ENCODE measurements at regions not wholly inside any gene's neighbourhood (a gene's known extent, or its start where the extent isn't known, plus 50 kb on each side); places are given as distances from the start of the nearest gene placed in this dataset.

GRCh38 chr13:103788061-103788652 is 721.9 kb upstream of the SLC10A2 start:
- no peak for DNase-seq (ENCODE audit: low read depth)

- DNase-seq (ENCODE audit: low read depth): no peak
Observed at GRCh38 chr13:103772576-103772975, 706.4 kb upstream of the SLC10A2 start.

GRCh38 chr13:103762523-103762922 is 696.3 kb upstream of the SLC10A2 start:
- no peak for DNase-seq (ENCODE audit: low read depth)

GRCh38 chr13:103759361-103759760 is 693.1 kb upstream of the SLC10A2 start:
- no peak for DNase-seq (ENCODE audit: low read depth)

- no peak for DNase-seq (ENCODE audit: low read depth)
Observed at GRCh38 chr13:103758222-103758621, 692.0 kb upstream of the SLC10A2 start.

- no peak for DNase-seq (ENCODE audit: low read depth)
Observed at GRCh38 chr13:103757361-103757760, 691.1 kb upstream of the SLC10A2 start.

- DNase-seq (ENCODE audit: low read depth): no peak
Observed at GRCh38 chr13:103754783-103755182, 688.6 kb upstream of the SLC10A2 start.

GRCh38 chr13:103734837-103735236 is 668.6 kb upstream of the SLC10A2 start:
- DNase-seq (ENCODE audit: low read depth): no peak

- no peak for DNase-seq (ENCODE audit: low read depth)
Observed at GRCh38 chr13:103731959-103732358, 665.7 kb upstream of the SLC10A2 start.

GRCh38 chr13:103730407-103730806 is 664.2 kb upstream of the SLC10A2 start:
- no peak for DNase-seq (ENCODE audit: low read depth)

- DNase-seq (ENCODE audit: low read depth): no peak
Observed at GRCh38 chr13:103726808-103727207, 660.6 kb upstream of the SLC10A2 start.

GRCh38 chr13:103716718-103717117 is 650.5 kb upstream of the SLC10A2 start:
- no peak for DNase-seq (ENCODE audit: low read depth)

GRCh38 chr13:103715335-103715734 is 649.1 kb upstream of the SLC10A2 start:
- no peak for DNase-seq (ENCODE audit: low read depth)

GRCh38 chr13:103703246-103703645 is 637.0 kb upstream of the SLC10A2 start:
- DNase-seq (ENCODE audit: low read depth): no peak

GRCh38 chr13:103698000-103698399 is 631.8 kb upstream of the SLC10A2 start:
- DNase-seq (ENCODE audit: low read depth): no peak

GRCh38 chr13:103695320-103695719 is 629.1 kb upstream of the SLC10A2 start:
- DNase-seq (ENCODE audit: low read depth): no peak

GRCh38 chr13:103694471-103694870 is 628.3 kb upstream of the SLC10A2 start:
- DNase-seq (ENCODE audit: low read depth): no peak

- no peak for DNase-seq (ENCODE audit: low read depth)
Observed at GRCh38 chr13:103694033-103694432, 627.8 kb upstream of the SLC10A2 start.

GRCh38 chr13:103692442-103692841 is 626.2 kb upstream of the SLC10A2 start:
- DNase-seq (ENCODE audit: low read depth): no peak

GRCh38 chr13:103676329-103676728 is 610.1 kb upstream of the SLC10A2 start:
- DNase-seq (ENCODE audit: low read depth): no peak

GRCh38 chr13:103671547-103671946 is 605.3 kb upstream of the SLC10A2 start:
- no peak for DNase-seq (ENCODE audit: low read depth)

- no peak for DNase-seq (ENCODE audit: low read depth)
Observed at GRCh38 chr13:103663996-103664395, 597.8 kb upstream of the SLC10A2 start.

GRCh38 chr13:103656311-103656710 is 590.1 kb upstream of the SLC10A2 start:
- DNase-seq (ENCODE audit: low read depth): no peak

- no peak for DNase-seq (ENCODE audit: low read depth)
Observed at GRCh38 chr13:103640606-103641005, 574.4 kb upstream of the SLC10A2 start.

GRCh38 chr13:103639326-103639725 is 573.1 kb upstream of the SLC10A2 start:
- no peak for DNase-seq (ENCODE audit: low read depth)

Data from activated T-helper 1 cell treated with Interleukin-2 at 50 U/mL for 16 hours (primary cell).